GM21515 (cell line): ENCODE measurements at regions not wholly inside any gene's neighbourhood (a gene's known extent, or its start where the extent isn't known, plus 50 kb on each side); places are given as distances from the start of the nearest gene placed in this dataset.
"Not testable (repeated sequence)": the region's sequence is repeated elsewhere in the genome, so short reads cannot be mapped to it uniquely, and the experiment has no call there.

Experiments used
- ATAC-seq: cut with Tn5 transposase; IDR thresholded peaks from one replicate; pipeline ENCODE4 v1.9.1; 2021; ENCODE audit not compliant: unreplicated experiment

GRCh38 chr3:88283242-88283592, 133.5 kb downstream of the C3orf38 start:
- ATAC-seq: no peak

- ATAC-seq: no peak
Measured at GRCh38 chr3:88291486-88291885, 141.7 kb downstream of the C3orf38 start.

- ATAC-seq: no peak
Measured at GRCh38 chr3:88298189-88298588, 148.4 kb downstream of the C3orf38 start.

- no peak for ATAC-seq
Measured at GRCh38 chr3:88301273-88301995, 151.7 kb downstream of the C3orf38 start.

DNA sequence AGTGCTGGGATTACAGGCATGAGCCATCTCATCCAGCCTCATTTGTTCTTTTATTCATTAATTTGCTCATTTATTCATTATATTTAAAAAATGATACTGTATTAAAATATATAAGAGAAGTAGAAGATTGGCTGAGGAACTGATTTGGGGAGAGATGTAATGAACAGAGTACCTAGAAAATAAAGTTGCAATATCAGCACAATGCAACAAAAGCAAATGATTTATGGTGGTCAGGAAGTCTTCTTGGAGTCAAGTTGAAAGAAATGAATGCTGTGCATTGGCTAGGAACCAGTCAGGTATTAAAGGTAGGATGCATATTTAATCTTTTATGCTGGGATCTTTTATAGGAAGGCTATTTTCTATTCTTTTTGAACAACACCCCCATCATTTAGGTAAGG, 152.2 kb downstream of the C3orf38 start:
- ATAC-seq: no peak

GRCh38 chr3:88303331-88303904, 153.7 kb downstream of the C3orf38 start:
- ATAC-seq: not testable (repeated sequence)

DNA sequence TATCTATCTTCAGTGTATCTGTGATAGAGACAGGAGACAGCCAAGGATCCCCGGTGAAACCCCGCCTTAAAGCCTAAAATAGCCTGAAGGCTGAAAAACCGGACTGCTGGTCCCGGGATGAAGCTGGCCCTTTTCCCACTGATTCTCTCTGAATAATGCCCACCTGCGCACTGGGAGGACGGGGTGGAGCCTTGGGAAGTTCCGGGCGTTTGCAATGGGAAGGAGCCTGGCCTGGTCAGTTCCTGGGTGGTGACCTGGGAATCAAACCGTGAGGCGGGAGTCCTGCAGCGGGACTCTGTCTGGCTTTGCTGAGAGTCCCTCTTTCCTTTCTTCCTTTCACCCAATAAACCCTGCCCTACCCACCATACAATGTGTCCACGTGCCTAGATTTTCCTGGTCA, 157.9 kb downstream of the C3orf38 start:
- ATAC-seq: no peak

DNA sequence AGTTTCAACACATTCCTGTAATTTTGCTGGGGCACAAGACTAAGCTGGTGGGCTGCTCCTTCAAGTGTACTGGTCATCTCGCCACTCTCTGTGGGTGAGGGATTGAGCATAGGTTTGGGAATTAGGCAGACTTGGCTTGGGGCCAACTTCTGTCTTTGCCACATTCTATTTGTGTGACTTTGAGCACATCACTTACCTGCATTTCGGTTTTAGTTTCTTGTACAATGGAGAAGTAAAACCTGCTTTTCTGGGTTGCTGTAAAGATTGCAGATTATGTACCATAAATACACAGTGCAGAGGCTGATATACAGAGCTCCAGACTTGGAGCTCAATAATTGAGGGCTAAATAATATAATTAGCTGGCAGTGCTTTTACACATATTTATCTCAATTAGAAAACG, 162.1 kb downstream of the C3orf38 start:
- peak; percentile 77 for ATAC-seq

DNA sequence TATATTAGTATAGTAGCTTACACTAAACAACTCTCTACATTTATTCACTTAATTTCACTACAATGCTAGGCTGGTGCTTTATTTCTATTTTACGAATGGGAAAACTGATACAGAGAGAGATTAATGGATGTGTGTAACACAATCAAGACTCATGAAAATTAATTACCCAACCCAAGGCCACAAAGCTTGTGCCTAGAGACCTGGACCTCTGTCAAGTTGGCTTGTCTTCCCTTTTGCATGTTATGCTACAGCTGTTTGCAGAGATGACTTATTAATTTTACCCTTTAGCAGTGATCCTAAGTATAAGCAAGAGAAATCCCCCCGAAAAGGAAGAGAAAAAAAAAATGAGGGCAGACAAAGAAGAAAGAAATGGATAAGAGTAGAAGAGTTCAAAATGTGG, 162.5 kb downstream of the C3orf38 start:
- no peak for ATAC-seq

DNA sequence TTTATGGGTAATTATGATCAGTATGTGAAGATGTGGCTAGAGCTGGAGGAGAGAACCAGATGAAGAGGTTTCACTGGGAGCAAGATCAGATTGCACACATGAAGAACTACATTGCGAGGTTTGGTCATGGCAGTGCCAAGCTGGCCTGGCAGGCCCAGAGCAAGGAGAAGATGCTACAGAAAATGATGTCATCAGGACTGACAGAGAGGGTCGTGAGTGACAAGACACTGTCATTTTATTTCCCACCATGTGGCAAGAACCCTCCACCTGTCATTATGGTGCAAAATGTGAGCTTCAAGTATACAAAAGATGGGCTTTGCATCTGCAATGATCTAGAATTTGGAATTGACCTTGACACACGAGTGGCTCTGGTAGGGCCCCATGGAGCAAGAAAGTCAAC, 168.3 kb downstream of the C3orf38 start:
- ATAC-seq: no peak

DNA sequence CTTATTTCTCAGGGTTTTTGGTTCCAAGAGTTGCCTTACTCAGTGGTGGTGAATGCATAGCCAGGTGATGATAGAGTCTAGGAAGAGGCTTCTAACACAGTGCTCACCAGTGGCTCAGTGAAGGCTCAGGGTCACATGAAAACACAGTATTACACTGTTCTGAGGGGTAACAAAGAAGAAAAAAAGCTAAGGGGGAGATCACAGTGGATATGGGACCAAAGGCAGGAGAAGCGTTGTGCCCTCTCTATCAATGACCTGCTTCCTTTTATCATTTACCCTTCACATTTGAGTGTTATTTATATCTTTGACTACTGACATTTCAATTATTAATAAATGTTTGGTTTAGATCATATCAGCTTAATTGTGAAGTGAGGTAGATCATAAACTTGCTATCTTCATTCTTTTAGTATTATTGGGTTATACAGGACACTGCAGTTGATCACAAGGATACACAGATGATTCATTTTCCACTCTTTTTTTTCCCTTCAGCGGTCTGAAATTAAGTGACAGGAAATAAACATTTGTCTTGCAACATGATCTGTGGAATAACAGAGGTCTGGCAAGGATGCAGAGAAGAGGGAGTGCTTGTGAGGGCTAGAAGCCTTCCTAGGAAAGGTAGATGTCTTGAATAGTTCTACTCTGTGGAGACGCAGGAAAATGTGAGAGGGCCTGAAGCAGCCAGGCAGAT, 171.7 kb downstream of the C3orf38 start:
- no peak for ATAC-seq

- no peak for ATAC-seq
Measured at GRCh38 chr3:88324788-88325187, 175.0 kb downstream of the C3orf38 start.

DNA sequence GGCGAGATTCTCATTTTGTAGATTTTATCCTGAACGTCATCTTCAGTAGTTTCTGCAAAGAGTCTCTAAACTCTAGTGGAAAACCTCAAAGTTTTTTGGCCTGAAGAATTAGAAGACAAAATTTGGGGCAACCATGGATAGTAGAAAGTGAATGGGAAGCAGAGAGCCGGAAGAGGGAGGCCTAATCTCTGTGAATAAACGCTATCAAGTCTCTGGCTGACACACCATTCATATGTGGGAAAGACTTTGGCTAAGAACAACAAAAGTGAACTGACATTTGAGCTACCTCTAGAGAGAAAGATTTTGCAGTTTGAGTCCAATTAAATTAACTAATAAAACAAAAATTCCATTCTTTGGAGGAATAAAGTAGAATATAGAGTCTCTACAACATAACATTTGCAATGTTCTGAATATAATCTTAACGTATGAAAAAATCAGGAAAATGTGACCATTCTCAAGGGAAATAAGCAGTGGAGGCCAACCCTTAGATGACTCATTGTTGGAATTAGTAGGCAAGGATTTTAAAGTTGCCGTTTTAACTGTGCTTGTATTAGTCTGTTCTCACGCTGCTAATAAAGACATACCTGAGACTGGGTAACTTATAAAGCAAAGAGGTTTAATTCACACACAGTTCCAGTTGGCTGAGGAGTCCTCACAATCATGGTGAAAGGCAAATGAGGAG, 184.6 kb downstream of the C3orf38 start:
- no peak for ATAC-seq

GRCh38 chr3:88336894-88337293, 187.1 kb downstream of the C3orf38 start:
- no peak for ATAC-seq

DNA sequence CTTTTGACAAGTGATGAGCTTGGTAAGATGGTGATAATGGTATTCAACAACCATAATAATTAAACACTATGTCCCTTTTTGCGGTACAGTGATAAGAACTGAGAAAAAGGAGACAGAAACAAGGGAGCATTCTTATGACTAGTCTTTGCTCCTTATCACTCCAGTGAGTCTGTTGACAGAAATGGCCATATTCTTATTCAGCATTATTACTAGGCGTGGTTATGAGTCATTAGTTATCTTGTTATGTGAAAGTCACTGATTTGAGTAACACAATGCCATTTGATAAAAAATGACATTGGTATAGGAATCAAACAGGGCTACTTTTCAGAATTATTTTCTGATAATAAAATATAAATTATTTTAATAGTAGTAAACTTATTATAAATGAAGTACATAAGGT, 193.5 kb downstream of the C3orf38 start:
- no peak for ATAC-seq

GRCh38 chr3:88346643-88347042, 196.9 kb downstream of the C3orf38 start:
- ATAC-seq: no peak

DNA sequence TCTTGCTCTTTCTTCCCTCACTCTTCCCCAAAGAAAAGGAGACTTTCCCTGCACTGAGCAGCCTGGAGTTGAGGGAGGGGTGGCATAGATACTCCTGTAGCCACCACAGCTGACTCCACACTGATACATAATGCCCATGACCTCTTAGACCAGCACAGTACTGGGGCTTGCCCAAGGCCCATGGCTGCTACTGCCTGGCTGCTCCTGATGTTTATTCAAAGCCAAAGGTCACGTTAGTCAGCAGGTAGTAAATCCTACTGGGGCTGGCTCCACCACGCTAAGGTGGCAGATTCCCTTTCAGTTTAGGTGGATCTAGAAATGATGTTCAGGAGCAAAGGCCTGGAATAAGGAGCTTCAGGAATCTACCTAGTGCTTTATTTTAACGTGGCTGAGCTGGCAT, 212.7 kb downstream of the C3orf38 start:
- ATAC-seq: no peak

DNA sequence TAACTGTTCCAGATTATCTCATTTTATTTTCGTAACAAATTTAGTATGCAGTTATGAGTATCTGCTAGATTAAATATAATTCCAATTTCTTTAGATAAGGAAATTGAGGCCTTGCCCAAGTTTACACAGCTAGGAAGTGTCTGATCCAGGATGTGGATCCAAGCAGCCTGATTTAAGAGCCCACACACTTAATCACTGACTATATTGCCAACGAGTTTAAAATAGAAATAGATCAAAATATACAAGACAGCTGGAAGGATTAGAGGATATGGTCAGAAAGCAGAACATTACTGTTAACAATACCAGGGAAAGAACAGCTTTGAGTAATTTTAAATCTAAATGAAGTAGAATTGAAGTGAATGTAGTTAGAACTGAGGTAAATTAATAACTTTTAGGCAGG, 215.2 kb downstream of the C3orf38 start:
- no peak for ATAC-seq

DNA sequence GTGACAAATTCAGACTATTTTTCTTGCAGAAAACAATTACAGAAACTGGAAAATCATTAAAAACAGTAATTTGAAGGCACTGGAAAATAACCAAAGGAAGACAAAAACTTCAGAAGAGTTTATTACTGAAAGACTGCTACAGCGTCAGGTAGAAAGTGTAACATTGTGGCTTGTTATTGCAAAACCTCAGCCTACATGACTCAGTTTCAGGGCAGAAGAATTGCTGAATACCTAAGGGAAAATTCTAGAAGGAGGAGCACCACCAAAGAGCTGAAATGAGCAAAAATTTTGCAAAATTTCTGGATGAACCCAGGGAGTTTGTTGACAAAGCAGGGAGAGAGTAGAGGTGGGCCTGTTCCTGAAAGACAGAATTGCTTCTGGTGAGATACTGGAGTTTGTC, 219.6 kb downstream of the C3orf38 start:
- ATAC-seq: no peak

DNA sequence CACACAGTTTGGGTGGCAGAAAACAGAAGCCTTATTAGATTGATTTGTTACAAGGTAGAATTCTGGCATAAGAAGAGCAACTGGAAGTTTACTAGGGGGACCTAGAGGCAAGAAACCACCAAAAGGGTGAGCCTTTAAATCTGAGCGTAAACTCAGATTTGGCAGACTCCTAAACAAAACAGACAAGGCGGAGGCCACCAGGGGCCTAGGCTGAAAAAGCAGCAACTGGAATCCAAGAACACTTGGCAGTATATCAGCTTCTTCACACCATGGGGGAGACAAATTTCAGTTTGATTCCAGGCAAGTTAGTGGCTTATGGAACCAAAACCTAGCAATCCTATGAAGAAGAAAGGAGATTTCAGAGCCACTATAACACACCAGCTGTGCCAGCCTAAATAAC, 220.0 kb downstream of the C3orf38 start:
- ATAC-seq: no peak

DNA sequence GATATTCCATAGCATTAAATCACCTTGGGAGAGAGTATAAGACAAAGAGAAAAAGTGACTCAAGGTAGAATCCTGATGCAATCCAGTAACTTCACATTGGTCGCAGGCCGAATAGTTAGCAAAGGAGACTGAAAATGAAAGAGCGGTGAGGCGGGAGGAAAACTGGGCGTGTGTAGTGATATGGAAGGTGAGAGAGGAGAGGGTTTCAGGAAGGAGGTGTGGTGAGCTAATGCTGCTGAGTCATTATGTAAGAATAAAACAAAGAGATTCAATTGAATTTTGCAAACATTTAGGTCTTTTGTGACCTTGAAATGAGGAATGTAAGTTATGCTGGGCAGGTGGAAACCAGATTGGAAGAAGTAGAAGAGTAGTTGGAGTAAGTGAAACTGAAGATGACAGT, 235.3 kb downstream of the C3orf38 start:
- no peak for ATAC-seq

- no peak for ATAC-seq
Measured at GRCh38 chr3:88398581-88398980, 248.8 kb downstream of the C3orf38 start.
